GM12892 (cell line): ENCODE measurements at regions not wholly inside any gene's neighbourhood (a gene's known extent, or its start where the extent isn't known, plus 50 kb on each side); places are given as distances from the start of the nearest gene placed in this dataset.

Source experiments
- POLR2A ChIP-seq: IDR thresholded peaks from 2 replicates; pipeline ENCODE4 v1.6.1; 2011; ENCODE audit warnings: low read depth, low read length, control low read depth
- POLR2AphosphoS5 ChIP-seq: IDR thresholded peaks from 2 replicates; pipeline ENCODE4 v1.6.1; 2011; ENCODE audit warnings: low read depth, low read length, control low read depth
- TAF1 ChIP-seq: IDR thresholded peaks from 2 replicates; pipeline ENCODE4 v1.6.1; 2011; ENCODE audit warnings: low read depth, mild to moderate bottlenecking, control low read depth, low read length, borderline replicate concordance

- TF ChIP-seq POLR2A (no peak), POLR2AphosphoS5 (no peak), TAF1 (no peak)
These were observed 118.2 kb downstream of the RIPK4 start for GRCh38 chr21:41648591-41649031.
